ENCODE measurements at regions not wholly inside any gene's neighbourhood (a gene's known extent, or its start where the extent isn't known, plus 50 kb on each side); places are given as distances from the start of the nearest gene placed in this dataset.
A peak's percentile ranks its signal among the peaks of the same experiment; 100 is the strongest.

DNA sequence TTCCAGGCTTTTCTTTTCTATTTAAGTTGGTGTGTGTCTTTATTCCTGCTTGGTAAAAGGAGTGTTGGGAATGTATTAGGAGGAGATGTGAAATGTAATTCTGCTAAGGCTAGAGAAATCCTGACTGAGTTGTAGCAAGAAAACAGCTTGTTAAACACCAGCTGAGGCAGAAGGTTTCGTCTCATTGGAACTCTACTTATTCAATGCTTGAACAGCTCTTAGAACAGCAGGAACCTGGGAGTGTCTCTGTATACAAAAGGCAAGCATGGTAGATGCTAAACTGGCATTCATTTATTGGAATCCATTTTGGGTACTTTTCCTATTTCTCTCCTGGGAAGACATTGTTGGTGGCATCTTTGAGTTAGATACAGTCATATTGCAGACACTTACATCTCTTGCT, 280.9 kb downstream of the HRH4 start:
- no peak for DNase-seq

DNA sequence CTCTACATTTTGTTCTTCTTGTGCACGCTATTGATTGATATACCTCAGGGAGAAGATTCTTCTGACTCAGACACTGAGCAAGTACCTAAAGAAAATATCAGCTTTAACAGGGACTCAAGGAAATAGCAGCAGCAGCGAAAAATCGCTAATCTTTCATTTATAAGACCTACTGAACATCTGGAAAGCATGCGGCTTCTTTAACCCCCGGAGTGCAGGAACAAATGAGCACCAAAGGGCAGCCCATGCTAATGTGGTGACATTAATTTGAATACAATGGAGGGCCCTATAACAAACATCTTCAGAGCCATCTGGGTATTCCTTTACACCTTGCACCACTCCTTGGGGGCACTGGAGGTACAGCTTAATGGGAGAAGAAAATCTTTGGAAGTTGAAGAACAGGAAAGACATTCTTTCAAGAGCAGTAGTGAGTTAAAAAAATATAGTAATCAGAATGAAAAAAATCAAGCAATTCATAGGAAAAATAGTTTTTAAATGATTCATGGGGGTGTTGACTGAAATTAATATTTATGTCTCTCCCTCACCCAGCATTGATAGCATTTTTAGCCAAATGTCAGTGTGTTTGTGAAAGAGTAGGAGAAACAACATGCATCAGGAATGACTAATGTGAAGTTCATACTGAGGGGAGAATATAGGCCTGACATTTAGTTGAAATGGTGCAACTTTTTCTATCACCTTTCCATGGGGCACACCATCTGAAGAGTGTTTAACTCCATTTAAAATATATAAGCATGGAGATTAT, 281.7 kb downstream of the HRH4 start:
- no peak for DNase-seq

DNA sequence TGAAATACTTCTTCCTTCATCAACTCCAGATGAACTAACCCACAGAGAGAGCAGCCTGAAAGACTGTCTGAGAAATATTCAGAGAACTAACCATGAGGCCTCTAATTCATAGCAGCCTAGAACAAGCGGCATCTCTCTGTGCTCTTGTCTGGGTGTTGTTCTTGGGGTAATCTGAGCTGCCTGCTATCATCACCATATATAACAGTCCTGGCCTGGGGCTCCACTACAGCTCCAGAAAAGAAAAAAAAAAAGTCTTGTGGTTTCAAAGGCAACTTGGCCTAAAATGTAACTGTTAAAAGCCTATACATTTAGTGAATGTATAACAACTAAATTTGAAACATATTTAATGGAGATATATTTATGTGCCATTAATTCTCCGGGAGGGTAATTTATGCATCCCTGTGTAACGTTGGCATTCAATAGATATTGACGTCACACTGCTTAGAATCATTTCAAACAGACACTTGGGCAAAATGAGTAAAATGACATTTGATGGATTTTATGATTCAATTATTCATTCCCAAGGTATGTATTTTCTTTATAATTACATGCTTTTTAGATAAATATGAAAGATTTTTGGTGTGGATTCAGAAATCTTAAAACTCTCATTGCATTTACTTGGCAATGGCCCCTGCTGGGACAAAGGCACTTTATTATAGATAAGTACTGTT, 294.3 kb downstream of the HRH4 start:
- no peak for DNase-seq

DNA sequence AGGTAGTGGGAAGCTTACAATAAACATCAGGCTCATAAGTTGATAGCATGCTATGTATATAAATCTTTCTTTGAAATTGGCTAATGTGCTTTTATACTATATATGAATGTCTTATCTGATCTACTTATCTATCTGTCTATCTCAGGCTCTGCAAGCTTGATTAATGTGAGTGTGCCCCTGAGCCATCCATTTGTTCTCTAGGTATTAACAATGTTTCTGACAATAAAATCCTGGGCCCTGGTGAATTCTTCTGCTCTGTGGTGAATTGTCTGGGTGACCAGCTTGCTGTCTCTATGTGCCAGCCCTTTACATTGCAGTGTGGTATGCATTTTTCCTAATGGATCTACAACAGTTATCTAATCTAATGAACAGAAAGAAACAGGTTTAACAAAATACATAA, 295.9 kb downstream of the HRH4 start:
- DNase-seq: no peak

DNA sequence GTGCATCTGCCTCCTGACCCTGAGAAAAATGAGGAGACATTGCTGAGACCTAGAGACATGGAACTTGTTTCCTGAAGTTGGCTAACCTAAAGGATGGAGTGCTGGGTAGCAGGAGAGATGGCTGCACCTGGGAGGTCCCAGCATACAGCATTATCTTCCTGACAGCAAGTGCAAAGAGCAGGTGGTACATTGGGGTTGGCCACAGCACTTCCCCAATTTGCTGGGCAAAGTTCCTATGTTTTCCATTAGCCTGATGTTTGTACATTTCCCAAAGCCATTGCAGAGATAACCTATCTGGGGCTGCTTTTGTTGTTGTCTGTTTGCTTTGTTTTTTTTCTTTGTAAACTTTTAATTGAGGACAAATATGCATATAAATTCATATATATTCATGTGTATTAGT, 296.7 kb downstream of the HRH4 start:
- no peak for DNase-seq

DNA sequence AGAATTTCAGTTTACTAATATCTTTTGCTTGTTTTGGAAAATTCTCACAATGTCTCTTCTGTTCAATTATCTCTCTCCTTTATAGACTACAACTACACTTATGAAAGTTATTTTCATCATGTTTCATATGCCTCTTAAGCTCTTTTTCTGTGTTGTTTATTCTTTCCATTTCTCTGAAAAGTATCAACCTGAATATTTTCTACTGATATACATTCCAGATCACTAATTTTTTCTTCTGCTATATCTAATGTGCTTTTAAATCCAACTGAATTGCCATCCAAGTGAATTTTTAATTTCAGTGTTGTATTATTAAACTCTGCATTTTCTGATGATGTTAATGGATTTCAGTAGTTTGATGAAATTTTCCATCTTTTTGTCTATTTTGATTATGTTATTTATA, 301.3 kb downstream of the HRH4 start:
- DNase-seq: no peak

DNA sequence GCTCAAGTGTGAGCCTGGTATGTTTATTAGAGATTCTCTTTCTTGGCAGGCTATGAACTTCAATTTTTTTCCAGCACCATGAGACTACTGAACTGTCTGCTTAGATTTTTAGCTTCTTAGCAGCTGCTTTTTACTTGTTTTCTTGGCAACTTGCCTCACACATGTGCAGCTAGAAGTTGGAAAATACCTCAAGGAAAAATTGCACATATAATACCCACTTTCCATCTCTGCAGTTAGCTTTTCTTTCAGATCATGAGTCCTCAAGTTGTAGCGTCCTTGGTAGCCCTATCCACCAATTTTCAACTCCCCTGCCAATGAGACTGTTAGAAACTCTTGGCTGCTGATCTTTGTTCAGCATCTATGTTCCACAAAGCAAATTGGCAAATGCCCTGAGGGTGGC, 302.1 kb downstream of the HRH4 start:
- peak; percentile 88 for DNase-seq

DNA sequence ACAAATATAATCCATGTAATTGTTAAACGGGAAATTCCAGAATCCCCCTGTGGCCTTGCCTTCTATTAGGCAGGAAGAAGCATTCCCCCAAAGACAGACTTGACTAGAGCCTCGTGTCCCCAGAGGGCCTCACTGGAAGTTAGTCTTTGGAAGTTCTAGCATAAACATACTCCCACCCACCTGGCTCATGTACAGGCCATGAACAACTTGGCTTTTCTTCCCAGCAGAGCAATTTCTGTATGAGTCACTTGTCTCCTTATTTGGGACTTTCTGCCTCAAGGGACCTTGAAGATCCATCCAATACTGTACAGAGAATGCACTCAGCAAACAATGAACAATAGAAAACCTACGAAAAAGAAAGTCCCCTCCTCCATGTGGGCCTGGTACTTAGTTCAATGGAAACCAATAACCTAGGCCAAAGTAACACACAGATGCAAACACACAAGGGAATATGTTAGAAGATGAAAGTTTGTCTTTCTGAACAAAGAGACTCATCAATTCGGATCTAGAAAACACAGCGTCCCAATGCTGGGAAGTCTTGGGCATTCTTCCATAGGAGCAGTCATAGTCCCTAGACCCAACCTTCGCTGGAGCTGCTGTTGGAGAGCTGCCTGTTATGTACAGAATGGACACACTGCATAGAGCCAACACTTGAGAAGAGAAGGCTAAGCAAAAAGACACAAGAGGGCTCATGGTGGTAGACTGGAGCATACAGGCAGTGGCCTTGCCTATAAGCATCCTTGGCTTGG, 303.5 kb downstream of the HRH4 start:
- peak; percentile 88 for DNase-seq

DNA sequence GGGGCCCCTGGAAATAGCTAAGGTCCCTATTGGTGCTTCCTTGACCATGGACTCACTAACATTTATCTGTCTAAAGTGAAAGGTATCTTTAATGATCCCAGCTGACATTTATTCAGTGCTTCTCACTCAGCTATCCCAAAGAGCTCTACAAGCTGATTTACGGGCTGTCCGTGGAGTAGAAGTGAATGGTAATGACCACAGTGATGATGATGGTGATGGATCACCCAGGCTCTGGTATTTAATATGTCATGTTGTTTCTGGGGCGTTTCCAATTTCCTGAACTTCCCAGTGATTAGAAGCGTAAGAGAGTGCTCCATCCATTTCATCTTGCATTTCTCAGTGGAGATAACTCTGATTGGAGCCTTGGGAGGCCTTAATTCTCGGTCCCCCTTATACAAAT, 304.3 kb downstream of the HRH4 start:
- no peak for DNase-seq

DNA sequence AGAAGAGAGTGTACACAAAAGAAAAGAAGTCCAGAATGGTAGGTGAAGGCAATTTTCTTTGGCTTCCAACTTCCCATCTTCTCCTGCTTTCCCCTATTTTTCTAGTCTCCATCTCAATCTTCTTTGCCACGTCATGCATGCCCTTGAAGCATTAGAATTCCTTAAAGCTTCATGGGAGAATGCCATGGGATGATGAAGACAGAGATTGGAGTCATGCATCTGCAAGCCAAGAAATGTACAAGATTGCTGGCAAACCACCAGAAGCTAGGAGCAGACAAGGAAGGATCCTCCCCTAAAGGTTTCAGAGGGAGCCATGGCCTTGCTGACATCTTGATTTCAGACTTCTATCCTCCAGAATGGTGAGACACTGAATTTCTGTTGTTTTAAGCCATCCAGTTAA, 305.9 kb downstream of the HRH4 start:
- DNase-seq: no peak

DNA sequence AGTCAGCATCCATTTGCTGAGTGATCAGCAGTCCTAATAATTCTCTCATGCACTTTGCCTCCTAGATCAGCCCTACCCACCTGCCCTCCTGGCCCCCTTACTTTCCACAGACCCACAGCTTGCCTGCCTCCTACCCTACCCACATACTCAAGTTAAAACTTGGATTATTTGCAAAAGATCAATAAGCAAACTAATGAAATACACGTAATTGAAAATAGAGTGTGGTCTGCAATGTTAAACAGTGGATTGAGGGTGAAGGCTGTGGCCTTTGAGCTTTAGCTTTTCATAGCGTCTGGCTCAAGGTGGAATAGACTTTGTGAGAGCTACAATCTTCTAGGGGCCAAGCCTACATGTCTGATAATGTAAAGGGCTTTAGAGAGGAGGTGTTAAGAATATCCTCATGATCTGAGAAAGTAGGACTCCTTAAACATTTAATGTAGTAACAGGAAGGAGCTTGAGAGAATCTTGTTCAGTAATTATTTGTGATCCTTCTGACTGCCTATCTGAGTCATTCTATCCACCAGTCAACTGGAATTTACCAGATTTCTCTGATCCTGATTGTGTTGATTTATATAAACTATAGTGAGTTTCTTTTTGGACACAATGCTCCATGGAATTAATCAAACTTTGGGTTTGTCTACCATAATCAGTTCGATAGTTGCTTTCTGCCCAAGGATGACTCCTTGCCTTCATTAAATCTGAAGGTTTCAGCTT, 310.0 kb downstream of the HRH4 start:
- DNase-seq: no peak

DNA sequence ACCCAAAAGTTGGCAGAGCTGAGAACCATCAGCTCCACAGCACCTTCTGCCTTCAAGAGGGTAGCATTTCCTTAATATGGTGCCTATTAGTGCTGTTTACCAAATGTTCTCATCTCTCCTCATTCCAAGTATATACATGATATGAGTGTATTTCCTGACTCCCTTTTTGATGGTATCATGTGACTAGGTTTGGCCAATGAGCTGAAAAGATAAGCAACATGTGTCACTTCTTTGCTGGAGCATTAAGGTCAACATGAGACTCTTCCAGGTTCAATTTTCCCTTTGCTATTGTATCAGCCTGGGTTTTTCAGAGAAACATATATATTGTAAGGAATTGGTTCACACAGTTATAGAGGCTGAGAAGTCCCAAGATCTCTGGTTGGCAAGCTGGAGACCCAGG, 310.9 kb downstream of the HRH4 start:
- DNase-seq: no peak

DNA sequence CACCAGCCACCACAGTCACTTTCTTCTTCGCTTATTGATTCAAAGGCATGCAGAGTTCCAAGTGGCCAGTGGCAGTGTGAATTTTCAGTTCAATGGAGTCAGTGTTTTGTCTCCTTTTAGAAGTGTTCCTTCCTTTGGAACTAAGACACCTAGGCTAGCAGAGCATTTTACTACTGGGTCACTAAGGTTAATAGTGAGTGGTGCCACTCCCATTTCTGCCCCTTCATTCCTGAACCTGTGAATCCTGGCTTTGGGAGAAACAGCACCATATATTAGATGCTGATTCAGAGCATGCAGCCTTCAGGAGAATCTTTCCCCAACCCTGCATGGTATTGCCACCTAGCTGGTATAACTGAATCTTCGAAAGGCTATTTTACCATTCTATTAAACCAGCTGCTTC, 312.7 kb downstream of the HRH4 start:
- DNase-seq: no peak

DNA sequence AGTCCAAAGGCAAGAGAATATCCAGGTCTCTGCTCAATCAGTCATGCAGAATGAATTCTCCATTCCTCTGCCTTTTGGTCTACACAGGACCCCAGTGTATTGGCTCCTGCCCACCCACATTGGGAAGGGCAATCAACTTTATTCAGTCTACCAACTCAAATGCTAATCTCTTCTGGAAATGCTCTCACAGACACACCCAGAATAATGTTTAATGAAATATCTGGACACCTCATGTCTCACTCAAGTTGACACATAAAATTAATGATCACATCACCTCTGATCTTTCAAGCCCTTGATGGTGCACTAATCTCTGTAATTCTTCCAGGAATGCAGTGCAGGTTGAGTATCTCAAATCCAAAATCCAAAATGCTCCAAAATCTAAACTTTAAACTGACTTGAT, 315.6 kb downstream of the HRH4 start:
- DNase-seq: no peak

DNA sequence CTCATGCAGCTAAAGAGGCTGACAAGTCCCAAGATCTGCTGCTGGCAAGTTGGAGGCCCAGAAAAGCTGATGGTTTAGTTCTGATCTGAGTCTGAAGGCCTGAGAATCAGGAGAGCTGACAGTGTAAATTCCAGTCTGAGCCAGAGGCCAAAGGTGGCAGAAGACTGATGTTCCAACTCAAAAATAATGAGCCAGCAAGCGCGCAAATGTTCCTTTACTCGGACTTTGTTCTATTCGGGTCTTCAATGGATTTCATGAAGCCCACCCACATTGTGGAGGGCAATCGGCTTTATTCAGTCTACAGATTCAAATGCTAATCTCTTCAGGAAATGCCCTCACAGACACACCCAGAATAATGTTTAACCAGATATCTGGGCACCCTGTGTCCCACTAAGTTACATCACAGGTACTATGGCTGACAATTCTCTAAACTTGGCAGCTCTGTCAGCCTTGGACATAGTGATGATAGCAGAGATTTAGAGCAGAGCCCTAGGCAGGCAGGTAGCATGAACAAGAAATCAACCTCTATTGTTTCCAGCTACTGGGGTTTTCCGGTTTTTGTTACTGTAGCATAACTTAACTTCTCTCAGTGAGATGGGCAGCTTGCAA, 318.5 kb downstream of the HRH4 start:
- DNase-seq: no peak

DNA sequence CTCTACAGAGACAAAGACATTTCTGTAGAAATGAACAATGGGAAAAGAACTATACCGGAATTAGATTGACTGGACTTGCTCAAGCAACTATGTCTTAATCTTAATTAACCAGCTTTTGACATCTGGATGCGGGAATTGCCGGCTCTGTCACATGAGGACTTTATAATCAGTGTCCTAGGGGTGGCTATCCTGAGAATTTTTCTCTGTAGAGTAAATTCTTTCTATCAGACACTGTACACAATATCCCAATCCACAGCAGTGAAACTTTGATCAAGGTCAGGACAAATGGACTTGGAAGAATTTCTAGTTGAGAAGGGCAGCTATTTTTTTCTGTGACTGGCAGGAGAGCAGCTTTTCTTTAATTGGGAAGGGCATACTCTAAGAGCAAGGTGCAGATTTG, 322.1 kb downstream of the HRH4 start:
- DNase-seq: no peak

DNA sequence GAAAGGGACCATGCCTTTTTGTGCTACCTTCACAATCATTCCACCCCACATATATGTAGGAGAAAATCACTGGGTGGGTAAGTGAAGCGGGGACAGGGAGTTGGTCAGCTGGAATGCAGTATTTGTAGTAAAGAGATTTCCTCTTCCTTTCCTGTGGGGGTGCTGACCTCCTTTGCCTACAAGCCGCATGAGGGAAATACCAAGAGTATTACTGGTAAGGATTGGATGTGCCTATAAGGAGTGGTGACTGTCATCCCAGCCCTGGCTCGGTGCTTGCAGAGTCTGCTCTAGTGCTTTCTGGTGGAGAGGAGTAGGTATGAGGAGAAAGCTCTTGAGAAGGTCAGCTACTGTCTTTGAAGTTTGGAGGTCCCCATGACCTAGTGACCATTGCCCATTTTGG, 324.6 kb downstream of the HRH4 start:
- DNase-seq: no peak

DNA sequence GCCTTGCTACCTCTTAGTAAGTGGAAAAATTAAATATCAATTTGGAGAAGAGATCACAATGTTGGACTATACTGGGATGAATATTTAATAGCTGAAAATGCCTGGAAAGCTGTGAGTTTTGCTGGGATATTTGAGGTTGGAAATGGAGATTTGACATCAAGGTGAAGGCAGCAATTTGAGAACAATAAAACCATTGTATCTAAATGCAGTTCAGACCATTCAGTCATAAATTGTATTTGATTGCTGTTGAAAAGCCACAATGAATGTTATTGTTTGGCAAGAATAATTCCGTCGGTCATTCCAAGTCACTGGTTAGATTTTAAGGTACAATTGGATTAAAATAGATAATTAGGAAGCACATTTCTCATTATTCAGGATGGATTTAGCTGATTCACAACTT, 325.6 kb downstream of the HRH4 start:
- DNase-seq: no peak

DNA sequence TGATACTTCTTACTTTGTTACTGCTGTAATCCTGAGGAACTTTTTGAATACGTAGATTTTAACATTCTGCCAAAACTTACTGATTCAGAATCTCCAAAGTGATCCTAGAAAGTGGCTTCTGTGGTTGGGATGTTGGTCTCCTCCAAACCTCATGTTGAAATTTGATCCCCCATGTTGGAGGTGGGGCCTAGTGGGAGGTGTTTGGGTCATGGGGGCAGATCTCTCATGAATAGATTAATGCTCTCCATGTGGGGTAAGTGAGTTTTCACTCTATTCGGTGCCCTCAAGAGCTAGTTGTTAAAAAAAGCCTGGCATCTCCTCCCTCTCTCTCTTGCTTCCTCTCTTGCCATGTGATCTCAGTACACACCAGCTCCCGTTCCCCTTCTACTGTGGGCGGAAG, 329.9 kb downstream of the HRH4 start:
- DNase-seq: no peak

DNA sequence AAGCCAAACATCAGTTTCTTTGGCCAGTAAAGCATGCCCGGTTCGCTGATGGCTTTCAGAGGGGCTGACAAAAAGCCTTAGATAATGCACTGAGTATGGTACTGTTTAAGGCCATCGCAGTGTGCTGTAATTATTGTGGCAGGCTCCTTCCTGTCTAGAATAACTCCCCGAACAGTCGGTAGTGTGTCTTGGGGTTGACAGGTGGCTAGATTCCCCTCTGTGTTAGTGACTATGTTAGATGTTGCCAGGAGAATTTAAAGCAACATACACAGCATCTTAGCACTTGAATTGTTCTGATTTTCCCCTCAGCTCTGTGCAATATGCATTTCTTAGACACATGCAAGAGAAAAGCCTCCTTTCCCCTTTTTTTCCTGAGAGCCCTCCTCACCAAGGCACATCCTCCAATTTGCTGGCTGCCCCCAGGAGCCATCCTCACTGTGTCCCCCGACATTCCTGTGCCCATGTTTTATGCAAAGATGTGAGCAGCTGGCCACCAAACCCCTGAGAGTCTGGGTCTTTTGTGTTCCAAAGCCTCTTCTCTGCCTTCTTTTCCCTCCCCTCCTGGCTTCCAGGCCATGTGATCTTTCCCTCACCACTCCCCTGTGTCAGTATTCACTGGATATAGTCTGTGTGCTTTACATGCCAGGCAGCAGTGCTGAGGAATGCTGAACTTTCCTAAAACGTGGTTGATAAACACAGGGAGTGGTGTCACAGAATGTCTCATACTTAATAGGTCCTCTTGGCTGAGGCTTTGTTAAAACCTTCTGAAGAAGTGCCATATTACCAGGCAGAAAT, 331.5 kb downstream of the HRH4 start:
- DNase-seq: peak; percentile 42

DNA sequence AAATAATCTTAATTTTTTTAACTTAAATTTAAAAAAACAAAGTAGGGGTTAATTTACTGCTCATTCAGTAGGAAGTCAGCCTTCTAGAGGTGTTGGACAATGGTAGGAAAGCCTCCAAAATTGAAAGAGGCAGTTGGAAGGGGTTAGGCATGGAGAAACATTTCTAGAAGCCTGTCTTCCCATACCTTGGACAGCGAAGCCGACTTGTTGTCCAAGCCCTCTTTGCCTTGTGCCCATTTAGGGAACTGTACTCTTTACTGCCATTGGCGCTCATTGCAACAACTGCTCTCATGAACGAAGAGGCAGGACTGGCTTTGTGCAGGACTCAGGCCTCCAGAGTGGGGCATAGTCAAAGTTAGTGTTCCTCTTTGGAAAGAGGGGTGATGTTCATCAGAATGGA, 333.3 kb downstream of the HRH4 start:
- no peak for DNase-seq

DNA sequence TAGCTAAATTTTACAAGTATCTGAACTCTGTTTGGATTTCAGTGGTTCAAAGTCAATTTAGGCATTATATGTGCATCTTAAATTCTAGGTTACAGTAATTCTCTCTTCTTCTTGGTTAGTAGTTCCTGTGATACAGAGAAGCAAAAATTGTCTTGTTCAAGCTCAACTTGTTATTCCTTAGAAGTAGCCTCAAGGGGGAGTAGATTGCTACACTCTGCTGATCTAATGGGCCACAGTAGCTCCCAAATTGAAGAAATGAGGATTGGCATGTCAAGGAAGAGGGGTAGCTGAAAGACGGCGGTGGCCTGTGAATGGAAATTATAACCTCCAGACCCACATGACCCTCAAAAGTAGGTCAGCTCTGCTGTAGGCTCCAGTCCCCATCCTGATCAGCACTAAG, 334.7 kb downstream of the HRH4 start:
- no peak for DNase-seq
